ENCODE measurements at regions not wholly inside any gene's neighbourhood (a gene's known extent, or its start where the extent isn't known, plus 50 kb on each side); places are given as distances from the start of the nearest gene placed in this dataset.

- no peak for ATAC-seq (ENCODE audit: insufficient read depth, low read depth)
- DNase-seq, result no peak
- Histone ChIP-seq H3K4me3 (ENCODE audit: low read depth in 1 of 2, low read length in 2 of 2) (no peak overlapping the region), H3K9me3 (ENCODE audit: insufficient read depth, low read length, severe bottlenecking) (no peaks in the 10 kb centered on the region), H3K4me1 (ENCODE audit: insufficient read depth, low read length) (no peaks in the 10 kb centered on the region), H3K36me3 (ENCODE audit: insufficient read depth, low read length) (no peaks in the 10 kb centered on the region), H3K79me2 (ENCODE audit: insufficient read depth, low read length) (no peaks in the 10 kb centered on the region), H2AFZ (ENCODE audit: low read depth, low read length) (no peak overlapping the region), H3K9ac (ENCODE audit: low read depth, low read length) (no peak overlapping the region), H4K20me1 (ENCODE audit: insufficient read depth, low read length) (no peaks in the 10 kb centered on the region), H3K4me2 (ENCODE audit: insufficient read depth, low read length) (no peak overlapping the region), H3K27ac (ENCODE audit: low read length) (no peak overlapping the region), H3K27me3 (ENCODE audit: insufficient read depth, low read length, poor library complexity) (peaks cover 3% of the 10 kb centered on the region)
- no peak for TF ChIP-seq CTCF (IDR thresholded peaks at IDR 0.05; ENCODE audit: borderline replicate concordance, extremely low read depth, low read length, poor library complexity, severe bottlenecking)
- no peak for TF ChIP-seq EZH2 (IDR thresholded peaks at IDR 0.05; ENCODE audit: borderline replicate concordance, low read depth, low read length, severe bottlenecking)
Observed at GRCh38 chr18:77818328-77818727, 568.7 kb downstream of the GALR1 start.

GRCh38 chr18:77820472-77820871 is 570.8 kb downstream of the GALR1 start:
- Histone ChIP-seq H3K27ac (ENCODE audit: low read length) (no peak overlapping the region), H3K9me3 (ENCODE audit: insufficient read depth, low read length, severe bottlenecking) (no peaks in the 10 kb centered on the region), H3K9ac (ENCODE audit: low read depth, low read length) (no peak overlapping the region), H3K4me2 (ENCODE audit: insufficient read depth, low read length) (no peak overlapping the region), H3K27me3 (ENCODE audit: insufficient read depth, low read length, poor library complexity) (peaks cover 3% of the 10 kb centered on the region), H3K79me2 (ENCODE audit: insufficient read depth, low read length) (no peaks in the 10 kb centered on the region), H4K20me1 (ENCODE audit: insufficient read depth, low read length) (no peaks in the 10 kb centered on the region), H3K4me3 (ENCODE audit: low read depth in 1 of 2, low read length in 2 of 2) (no peak overlapping the region), H3K36me3 (ENCODE audit: insufficient read depth, low read length) (no peaks in the 10 kb centered on the region), H3K4me1 (ENCODE audit: insufficient read depth, low read length) (no peaks in the 10 kb centered on the region), H2AFZ (ENCODE audit: low read depth, low read length) (no peak overlapping the region)
- ATAC-seq (ENCODE audit: insufficient read depth, low read depth) (no peak), DNase-seq (no peak)
- no peak for TF ChIP-seq EZH2 (IDR thresholded peaks at IDR 0.05; ENCODE audit: borderline replicate concordance, low read depth, low read length, severe bottlenecking)
- TF ChIP-seq CTCF (IDR thresholded peaks at IDR 0.05; ENCODE audit: borderline replicate concordance, extremely low read depth, low read length, poor library complexity, severe bottlenecking), result no peak

- no peaks in the 10 kb centered on the region for H4K20me1 ChIP-seq (ENCODE audit: insufficient read depth, low read length)
- no peaks in the 10 kb centered on the region for H3K36me3 ChIP-seq (ENCODE audit: insufficient read depth, low read length)
- H3K4me1 ChIP-seq (ENCODE audit: insufficient read depth, low read length), result no peaks in the 10 kb centered on the region
- no peak for TF ChIP-seq EZH2 (IDR thresholded peaks at IDR 0.05; ENCODE audit: borderline replicate concordance, low read depth, low read length, severe bottlenecking)
- no peak for TF ChIP-seq CTCF (IDR thresholded peaks at IDR 0.05; ENCODE audit: borderline replicate concordance, extremely low read depth, low read length, poor library complexity, severe bottlenecking)
- ATAC-seq (ENCODE audit: insufficient read depth, low read depth) (no peak), DNase-seq (no peak)
- no peak overlapping the region for H3K4me3 ChIP-seq (ENCODE audit: low read depth in 1 of 2, low read length in 2 of 2)
- no peak overlapping the region for H3K4me2 ChIP-seq (ENCODE audit: insufficient read depth, low read length)
- H2AFZ ChIP-seq (ENCODE audit: low read depth, low read length), result no peak overlapping the region
- H3K9ac ChIP-seq (ENCODE audit: low read depth, low read length), result no peak overlapping the region
- H3K9me3 ChIP-seq (ENCODE audit: insufficient read depth, low read length, severe bottlenecking), result no peaks in the 10 kb centered on the region
- H3K27me3 ChIP-seq (ENCODE audit: insufficient read depth, low read length, poor library complexity), result peaks cover 5% of the 10 kb centered on the region
- no peaks in the 10 kb centered on the region for H3K79me2 ChIP-seq (ENCODE audit: insufficient read depth, low read length)
- H3K27ac ChIP-seq (ENCODE audit: low read length), result no peak overlapping the region
Observed at GRCh38 chr18:77821892-77822291, 572.2 kb downstream of the GALR1 start.

GRCh38 chr18:77822632-77823031 is 573.0 kb downstream of the GALR1 start:
- Histone ChIP-seq H3K79me2 (ENCODE audit: insufficient read depth, low read length) (no peaks in the 10 kb centered on the region), H3K27me3 (ENCODE audit: insufficient read depth, low read length, poor library complexity) (peaks cover 4% of the 10 kb centered on the region), H4K20me1 (ENCODE audit: insufficient read depth, low read length) (no peaks in the 10 kb centered on the region), H2AFZ (ENCODE audit: low read depth, low read length) (no peak overlapping the region), H3K4me2 (ENCODE audit: insufficient read depth, low read length) (no peak overlapping the region), H3K36me3 (ENCODE audit: insufficient read depth, low read length) (no peaks in the 10 kb centered on the region), H3K4me3 (ENCODE audit: low read depth in 1 of 2, low read length in 2 of 2) (no peak overlapping the region), H3K9me3 (ENCODE audit: insufficient read depth, low read length, severe bottlenecking) (no peaks in the 10 kb centered on the region), H3K9ac (ENCODE audit: low read depth, low read length) (no peak overlapping the region), H3K4me1 (ENCODE audit: insufficient read depth, low read length) (no peaks in the 10 kb centered on the region), H3K27ac (ENCODE audit: low read length) (no peak overlapping the region)
- TF ChIP-seq EZH2 (IDR thresholded peaks at IDR 0.05; ENCODE audit: borderline replicate concordance, low read depth, low read length, severe bottlenecking) (no peak), CTCF (IDR thresholded peaks at IDR 0.05; ENCODE audit: borderline replicate concordance, extremely low read depth, low read length, poor library complexity, severe bottlenecking) (no peak)
- DNase-seq (no peak), ATAC-seq (ENCODE audit: insufficient read depth, low read depth) (no peak)

All from DND-41 (cell line).